Renal cortical epithelial cell (primary cell): ENCODE measurements at regions not wholly inside any gene's neighbourhood (a gene's known extent, or its start where the extent isn't known, plus 50 kb on each side); places are given as distances from the start of the nearest gene placed in this dataset.
"Not testable (repeated sequence)": the region's sequence is repeated elsewhere in the genome, so short reads cannot be mapped to it uniquely, and the experiment has no call there.

Source experiments
- DNase-seq: peaks from one replicate; pipeline ENCODE4 v3.0.0-alpha.2; 2011; ENCODE audit warnings: low read depth

GRCh38 chr6:86872810-86873209, 64.5 kb upstream of the HTR1E start:
- not testable (repeated sequence) for DNase-seq

GRCh38 chr6:86871681-86872080, 65.6 kb upstream of the HTR1E start:
- no peak for DNase-seq

GRCh38 chr6:86869500-86869899, 67.8 kb upstream of the HTR1E start:
- DNase-seq: no peak

GRCh38 chr6:86859513-86859912, 77.8 kb upstream of the HTR1E start:
- DNase-seq: no peak

- DNase-seq: no peak
These were observed 78.4 kb upstream of the HTR1E start for GRCh38 chr6:86858970-86859369.

GRCh38 chr6:86857783-86858182, 79.5 kb upstream of the HTR1E start:
- no peak for DNase-seq

- DNase-seq: peak; percentile 37
These were observed 80.3 kb upstream of the HTR1E start for GRCh38 chr6:86856937-86857563.

- DNase-seq: no peak
These were observed 80.9 kb upstream of the HTR1E start for GRCh38 chr6:86856379-86856778.

GRCh38 chr6:86848986-86849385, 88.3 kb upstream of the HTR1E start:
- no peak for DNase-seq

- no peak for DNase-seq
These were observed 104.6 kb upstream of the HTR1E start for GRCh38 chr6:86832686-86833085.

GRCh38 chr6:86825436-86825835, 111.9 kb upstream of the HTR1E start:
- no peak for DNase-seq

GRCh38 chr6:86822747-86823146, 114.6 kb upstream of the HTR1E start:
- no peak for DNase-seq

GRCh38 chr6:86820750-86821149, 116.6 kb upstream of the HTR1E start:
- no peak for DNase-seq

- DNase-seq: no peak
These were observed 143.7 kb upstream of the HTR1E start for GRCh38 chr6:86793649-86794048.

- DNase-seq: no peak
These were observed 145.9 kb upstream of the HTR1E start for GRCh38 chr6:86791476-86791875.

- no peak for DNase-seq
These were observed 147.4 kb upstream of the HTR1E start for GRCh38 chr6:86789779-86790411.

- DNase-seq: no peak
These were observed 155.0 kb upstream of the HTR1E start for GRCh38 chr6:86782328-86782727.

- no peak for DNase-seq
These were observed 156.4 kb upstream of the HTR1E start for GRCh38 chr6:86780923-86781322.

GRCh38 chr6:86775893-86776292, 161.4 kb upstream of the HTR1E start:
- DNase-seq: no peak

- no peak for DNase-seq
These were observed 172.1 kb upstream of the HTR1E start for GRCh38 chr6:86765211-86765610.

- DNase-seq: not testable (repeated sequence)
These were observed 177.4 kb upstream of the HTR1E start for GRCh38 chr6:86759953-86760352.

GRCh38 chr6:86756640-86757229, 180.6 kb upstream of the HTR1E start:
- no peak for DNase-seq

GRCh38 chr6:86744048-86744447, 193.3 kb upstream of the HTR1E start:
- DNase-seq: no peak

GRCh38 chr6:86738078-86738477, 199.2 kb upstream of the HTR1E start:
- DNase-seq: no peak
